ENCODE measurements at regions not wholly inside any gene's neighbourhood (a gene's known extent, or its start where the extent isn't known, plus 50 kb on each side); places are given as distances from the start of the nearest gene placed in this dataset.
"Not testable (repeated sequence)": the region's sequence is repeated elsewhere in the genome, so short reads cannot be mapped to it uniquely, and the experiment has no call there.

DNA sequence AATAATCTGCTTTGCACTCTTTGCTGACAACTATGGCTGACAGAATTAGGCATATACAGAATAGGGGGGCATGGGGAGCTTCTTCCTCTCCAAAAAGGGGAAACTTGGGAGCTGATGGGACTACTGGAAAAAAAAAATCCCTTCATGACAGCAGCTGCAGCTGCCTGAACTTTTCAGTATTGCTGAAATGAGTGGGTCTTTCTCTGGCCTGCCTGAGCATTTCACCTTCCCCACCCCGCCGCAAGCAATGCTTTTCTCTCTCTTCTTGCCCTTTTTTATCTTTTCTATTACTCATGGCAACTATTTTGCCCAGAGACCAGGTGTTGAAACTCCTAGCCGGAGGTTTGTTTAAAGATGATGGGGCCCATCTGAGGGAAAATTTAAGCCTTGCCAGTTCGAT lies 244.9 kb downstream of the SEMA3D start:
- DNase-seq (ENCODE audit: low spot score), result no peak

DNA sequence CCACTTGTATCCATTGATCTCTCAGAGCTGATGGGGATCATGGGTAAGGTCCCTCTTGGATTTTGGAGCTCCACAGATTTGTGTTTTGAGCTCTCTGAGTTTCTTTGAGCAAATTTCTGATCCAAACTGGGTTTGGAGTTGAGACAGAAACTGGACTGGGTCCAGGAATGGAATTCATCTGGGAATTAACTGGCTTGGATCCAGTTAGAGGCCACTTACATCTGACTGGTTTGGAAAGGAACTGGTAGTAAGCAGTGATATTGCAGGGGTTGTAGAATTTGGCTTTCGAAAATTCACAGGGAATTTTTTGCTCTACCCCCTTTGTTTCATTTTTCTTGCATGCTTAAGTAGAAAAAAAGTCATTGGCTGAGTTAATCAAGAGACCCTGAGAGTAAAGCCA lies 245.6 kb downstream of the SEMA3D start:
- no peak for DNase-seq (ENCODE audit: low spot score)

DNA sequence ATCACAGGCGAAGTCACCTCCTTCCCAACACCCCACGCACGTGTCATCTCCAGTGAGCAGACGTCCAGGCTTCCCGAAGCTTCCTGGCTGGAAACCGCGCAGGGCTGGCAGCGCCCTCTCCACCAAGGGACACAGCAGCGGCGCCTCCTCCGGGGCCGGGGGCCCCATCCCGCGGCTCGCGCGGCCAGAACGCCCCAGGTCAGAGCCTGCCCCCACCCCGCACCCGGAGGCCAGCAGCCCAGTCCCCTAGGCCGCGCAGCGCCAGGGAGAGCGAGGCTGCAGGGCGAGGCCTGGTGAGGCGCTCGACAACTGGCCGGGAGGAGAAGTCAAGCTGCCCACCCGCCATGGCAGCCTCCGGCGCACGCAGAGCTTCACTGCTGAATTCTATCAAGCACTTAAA lies 247.0 kb downstream of the SEMA3D start:
- DNase-seq (ENCODE audit: low spot score), result no peak

DNA sequence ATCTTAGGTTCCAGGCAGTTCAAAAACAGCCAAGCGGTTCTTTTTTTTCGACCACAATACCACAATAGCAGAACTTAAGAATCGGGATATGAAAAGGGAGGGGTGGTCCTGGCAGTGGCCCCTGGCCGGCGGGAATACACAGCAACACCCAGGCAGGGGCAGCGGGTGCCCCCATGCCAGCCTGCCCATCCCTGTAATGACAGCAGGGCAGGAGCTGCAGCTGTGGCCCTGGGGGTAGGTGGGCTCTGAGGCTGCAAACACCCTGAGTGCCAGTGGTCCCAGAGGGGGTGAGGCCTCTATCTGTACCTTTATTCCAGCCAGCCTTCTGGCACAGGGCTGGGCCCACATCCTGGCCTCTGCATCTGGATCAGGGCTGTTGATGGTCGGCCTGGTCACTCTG lies 247.4 kb downstream of the SEMA3D start:
- no peak for DNase-seq (ENCODE audit: low spot score)

DNA sequence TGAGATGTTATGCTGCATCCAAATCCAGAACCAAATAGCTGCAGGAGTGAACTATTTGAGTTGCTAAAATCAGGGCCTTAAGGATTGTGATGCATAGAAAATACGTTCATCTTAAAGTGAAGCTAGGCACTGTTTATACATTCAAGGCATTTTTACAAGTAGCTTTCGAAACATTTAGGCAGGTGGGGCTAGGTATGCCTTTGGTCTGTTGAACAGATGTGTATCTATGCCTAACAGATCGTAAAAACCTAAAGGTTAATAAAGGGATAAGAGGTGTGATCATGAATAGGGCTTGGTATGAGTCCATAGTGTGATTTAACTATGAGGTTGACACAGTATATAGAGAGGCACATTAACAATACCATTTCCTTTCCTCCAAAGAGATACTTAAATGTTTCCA lies 262.5 kb downstream of the SEMA3D start:
- DNase-seq (ENCODE audit: low spot score), result no peak

DNA sequence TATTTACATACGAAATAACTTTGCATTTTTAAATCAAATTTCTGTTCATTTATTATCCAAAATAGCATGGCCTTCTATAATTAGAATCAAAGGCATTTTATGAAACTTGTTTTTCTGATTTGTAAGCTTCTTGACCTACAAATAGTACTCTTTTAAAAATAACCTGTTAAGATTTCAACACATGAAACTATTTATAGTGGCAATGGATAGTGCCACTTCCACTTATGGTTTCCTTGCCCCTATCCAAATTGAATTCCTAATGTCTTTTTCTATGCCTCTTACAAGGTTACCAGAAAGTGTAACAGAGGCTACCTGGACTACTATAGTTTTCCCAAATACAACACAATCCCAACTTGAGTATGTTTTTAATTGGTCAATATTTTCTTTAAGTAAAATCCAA lies 263.5 kb downstream of the SEMA3D start:
- DNase-seq (ENCODE audit: low spot score), result no peak

DNA sequence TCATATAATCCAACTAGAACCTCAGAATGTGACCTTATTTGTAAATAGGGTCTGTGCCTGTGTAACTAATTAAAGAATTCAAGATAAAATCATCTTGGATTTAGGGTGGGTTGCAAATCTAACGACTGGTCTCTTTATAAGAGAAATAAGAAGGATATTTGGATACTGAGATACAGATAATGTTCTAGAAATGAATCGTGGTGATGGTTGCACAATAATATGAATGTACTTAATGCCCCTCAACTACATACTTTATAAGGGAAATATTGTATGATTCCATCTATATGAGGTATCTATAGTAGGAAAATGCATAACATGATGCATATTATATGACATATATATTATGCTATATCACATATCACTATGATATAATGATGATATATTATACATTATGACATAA lies 265.7 kb downstream of the SEMA3D start:
- DNase-seq (ENCODE audit: low spot score), result no peak

DNA sequence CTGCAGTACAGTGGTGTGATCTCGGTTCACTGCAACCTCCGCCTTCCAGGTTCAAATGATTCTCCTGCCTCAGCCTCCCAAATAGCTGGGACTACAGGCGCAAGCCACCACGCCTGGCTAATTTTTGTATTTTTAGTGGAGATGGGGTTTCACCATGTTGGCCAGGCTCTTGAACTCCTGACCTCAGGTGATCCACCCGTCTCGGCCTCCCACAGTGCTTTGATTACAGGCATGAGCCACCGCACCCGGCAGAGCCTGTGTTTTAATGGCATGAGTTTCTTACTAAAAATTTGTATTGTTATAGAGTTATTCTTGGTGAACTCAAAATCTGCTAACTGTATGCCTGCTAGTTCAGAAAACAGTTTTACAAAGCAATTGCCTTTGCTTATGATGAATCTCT lies 269.9 kb downstream of the SEMA3D start:
- not testable (repeated sequence) for DNase-seq (ENCODE audit: low spot score)

DNA sequence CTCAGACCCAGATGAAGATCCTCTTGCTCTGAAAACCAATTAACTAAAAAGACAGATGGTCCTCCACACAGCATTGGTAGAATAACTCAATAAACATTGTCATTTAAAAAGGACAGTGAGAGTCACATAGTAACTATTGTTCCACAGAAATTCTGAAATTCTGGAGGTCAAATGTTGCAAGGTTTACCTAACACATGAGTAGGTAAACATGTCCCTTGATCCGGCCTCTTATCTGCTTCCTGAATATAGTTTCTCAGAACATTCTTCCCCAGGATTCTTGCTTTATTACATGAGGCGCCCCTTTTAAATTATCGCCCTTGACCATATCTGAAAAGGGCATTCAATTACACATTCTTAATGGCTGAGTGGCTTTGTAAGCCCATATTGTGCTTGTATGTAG lies 270.7 kb downstream of the SEMA3D start:
- DNase-seq (ENCODE audit: low spot score), result no peak

DNA sequence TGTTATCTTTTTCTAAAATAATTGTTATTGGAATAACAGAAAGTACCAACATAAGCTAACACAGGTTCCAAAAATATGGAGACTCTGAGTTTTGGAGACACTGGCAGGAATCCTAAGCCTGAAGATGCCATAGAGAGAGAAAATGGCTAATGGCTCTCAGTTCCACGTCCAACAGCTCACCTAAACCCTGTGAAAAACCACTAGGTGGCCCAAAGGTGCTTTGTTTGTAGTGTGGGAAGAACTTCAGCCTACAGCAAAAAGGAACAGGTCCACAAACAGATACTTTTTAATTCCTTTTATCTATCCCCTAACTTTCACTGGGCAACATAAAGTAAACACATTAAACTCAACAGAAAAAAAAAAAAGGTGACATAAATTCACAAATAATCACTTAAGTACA lies 272.3 kb downstream of the SEMA3D start:
- no peak for DNase-seq (ENCODE audit: low spot score)

DNA sequence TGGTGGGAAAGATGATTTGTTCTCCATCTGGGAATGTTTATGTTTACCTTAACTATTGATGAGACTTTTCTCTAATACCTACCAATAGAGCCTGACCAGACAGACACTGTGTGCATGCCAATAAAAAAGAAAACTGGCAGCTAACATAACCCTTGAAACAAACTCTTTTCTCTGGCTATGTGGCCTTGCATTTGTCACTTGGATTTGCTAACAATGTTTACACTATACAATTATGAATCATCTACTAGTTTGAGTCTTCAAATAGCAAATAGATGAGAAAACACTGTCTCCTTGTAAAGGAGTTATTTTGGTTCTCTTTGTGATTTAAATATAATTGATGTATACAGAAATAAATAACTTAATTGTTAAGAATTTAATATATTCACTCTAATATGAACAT lies 273.1 kb downstream of the SEMA3D start:
- no peak for DNase-seq (ENCODE audit: low spot score)

DNA sequence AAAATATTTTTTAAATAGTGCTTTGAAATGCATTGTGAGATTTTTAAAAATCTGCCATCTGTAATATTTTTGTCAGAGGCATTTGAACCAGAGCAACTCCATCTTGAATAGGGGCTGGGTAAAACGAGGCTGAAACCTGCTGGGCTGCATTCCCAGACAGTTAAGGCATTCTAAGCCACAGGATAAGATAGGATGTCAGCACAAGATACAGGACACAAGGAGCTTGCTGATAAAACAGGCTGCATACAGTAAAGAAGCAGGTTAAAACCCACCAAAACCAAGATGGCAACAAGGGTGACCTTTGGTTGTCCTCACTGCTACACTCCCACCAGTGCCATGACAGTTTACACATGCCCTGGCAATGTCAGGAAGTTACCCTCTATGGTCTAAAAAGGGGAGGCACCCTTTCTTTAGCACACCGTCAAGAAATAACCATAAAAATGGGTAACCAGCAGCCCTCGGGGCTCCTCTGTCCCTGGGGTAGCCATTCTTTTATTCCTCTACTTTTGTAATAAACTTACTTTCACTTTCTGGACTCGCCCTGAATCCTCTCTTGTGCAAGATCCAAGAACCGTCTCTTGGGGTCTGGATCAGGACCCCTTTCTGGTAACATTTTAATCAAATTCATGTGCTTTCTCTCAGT lies 273.7 kb downstream of the SEMA3D start:
- DNase-seq (ENCODE audit: low spot score), result no peak

DNA sequence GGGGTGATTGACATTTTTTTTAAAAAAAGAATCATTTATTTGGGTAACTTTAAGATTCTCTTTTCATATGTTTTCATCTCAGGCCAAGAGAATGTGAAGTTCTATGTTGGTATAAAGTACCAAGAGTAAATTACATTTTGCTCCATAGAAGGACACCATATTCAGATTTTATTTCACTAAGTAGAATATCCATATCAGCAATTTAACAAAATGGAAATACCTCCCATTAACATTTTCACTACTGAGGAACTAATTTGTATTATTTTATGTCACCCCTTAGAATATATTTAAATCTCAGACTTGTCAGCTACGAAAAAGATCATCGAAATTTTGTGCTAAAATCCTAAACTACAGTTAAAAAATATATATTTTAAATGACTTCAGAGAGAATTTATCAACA lies 274.3 kb downstream of the SEMA3D start:
- no peak for DNase-seq (ENCODE audit: low spot score)

DNA sequence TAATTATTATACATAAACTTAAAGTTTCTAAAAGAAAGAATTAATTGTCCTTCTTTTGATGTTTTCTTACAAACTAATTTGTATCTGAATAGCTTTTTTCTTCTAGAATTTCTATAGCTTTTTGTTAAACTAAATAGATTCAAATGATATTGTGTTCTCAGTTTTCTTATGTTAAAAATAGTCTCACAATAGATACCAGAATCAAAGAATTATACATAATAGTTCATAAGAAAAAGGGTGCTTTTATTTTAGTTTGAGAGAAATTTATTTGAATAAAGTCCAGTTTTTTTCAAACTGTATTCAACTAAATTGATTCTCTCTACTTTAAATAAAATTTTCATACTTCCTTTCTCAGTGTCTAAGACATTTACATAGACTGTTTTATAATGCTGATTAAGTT lies 274.8 kb downstream of the SEMA3D start:
- no peak for DNase-seq (ENCODE audit: low spot score)

DNA sequence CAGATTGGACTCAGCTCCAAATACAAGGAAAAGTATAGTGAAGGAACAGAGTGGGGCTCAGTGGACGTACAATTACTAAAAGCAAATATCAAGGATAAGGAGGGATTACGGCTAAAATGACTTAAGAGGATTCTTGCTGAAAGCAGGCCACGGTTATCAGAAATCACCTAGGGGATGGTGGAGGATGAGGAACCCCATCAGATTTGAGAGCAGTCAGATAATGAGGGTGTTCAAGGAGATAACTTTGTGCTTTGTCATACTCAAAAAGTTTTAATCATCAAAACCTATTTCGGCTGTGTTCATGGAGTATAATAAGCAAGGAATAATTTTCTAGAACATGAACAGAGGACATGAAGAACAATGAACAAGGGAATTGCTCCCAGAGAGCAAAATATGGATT lies 275.8 kb downstream of the SEMA3D start:
- no peak for DNase-seq (ENCODE audit: low spot score)

DNA sequence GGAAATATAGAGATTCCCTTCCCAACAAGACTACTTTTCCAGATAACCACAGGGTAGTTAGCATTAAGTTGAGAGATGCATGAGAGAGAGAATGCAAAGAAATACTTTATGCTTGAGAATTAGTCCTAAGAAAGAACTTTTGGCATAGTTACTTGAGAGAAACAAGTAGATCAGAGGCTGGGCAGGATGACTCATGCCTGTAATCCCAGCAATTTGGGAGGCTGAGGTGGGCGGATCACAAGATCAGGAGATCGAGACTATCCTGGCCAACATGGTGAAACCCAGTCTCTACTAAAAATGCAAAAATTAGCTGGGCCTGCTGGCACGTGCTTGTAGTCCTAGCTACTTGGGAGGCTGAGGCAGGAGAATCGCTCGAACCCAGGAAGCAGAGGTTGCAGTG lies 276.5 kb downstream of the SEMA3D start:
- not testable (repeated sequence) for DNase-seq (ENCODE audit: low spot score)

DNA sequence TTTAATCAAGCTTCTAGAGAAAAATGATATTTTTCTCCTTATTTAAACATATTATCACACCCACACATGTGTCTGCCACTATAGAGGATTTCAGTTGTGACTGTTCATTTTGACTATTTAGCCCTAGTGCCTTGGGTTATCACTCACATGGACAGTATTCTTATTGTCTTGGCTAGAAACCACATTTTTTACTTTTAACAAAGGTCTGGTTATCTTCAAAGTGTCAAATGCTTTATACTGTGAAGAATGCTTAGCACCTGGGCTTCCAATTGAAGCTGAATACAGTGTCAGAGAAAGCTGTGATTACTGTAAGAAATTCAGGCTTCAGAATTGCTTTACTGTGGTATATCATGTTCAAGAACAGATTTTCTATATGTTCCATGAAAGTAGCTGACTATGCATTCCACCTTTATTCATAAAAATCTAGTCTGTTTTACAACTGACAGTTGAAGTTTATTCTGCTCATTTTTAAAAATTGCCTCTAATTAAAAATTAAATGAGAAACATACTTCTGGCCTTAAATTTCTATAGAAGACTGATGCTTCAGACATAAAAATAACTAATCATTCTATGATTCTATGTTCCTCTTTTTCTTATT lies 278.6 kb downstream of the SEMA3D start:
- DNase-seq (ENCODE audit: low spot score), result no peak

DNA sequence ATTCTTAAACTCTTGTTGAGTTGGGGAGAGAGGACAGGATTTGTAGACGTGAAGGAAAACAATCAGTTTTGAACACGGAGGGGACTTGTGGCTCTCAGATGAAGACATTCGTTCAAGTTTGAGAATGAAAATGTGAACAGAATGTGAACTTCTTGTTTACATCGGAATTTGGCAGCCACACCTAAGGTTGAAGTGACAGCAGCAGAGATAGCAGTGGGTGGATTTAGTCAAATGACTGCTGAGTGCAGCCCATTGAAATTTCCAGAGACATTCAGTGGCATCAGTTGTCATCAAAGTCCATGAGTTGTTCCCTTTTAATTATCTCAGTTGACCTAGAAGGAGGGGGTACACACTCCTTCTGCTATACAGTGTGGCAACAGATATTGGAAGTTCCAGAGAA lies 280.0 kb downstream of the SEMA3D start:
- no peak for DNase-seq (ENCODE audit: low spot score)

DNA sequence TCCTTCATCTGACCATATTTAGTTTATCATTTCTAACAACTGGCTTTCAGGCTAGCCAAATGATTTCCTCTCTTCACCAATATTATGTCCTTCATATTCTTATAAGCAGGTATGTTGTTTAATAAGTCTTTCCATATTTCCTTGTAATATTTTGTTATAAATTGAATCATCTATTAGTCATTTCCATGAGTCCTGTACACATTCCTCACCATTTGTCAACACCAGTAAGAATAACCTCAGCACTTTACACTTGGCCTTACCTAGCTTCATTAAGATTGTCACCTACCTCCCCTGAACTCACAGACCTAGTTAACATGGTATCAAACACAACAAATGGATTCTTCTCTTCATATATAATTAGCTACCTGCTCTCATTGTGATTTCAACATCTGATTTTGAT lies 282.3 kb downstream of the SEMA3D start:
- DNase-seq (ENCODE audit: low spot score), result no peak

DNA sequence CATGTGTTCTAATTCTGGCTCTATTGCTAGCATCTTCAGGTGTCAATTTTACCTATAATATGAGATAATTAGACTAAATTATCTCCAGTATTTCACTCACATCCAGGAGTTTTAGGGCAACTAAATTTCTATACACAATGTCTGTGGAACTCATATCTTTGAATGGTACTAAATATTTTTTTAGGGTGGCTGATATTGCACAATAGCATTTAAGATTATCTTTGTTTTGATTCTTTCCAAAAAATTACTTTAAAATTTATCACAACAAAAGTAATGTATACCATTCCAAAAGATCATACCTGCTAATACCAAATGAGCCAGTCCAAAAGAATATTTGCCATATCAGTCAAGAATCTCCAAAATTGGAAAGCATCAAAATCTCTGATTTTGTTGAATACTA lies 285.5 kb downstream of the SEMA3D start:
- no peak for DNase-seq (ENCODE audit: low spot score)

DNA sequence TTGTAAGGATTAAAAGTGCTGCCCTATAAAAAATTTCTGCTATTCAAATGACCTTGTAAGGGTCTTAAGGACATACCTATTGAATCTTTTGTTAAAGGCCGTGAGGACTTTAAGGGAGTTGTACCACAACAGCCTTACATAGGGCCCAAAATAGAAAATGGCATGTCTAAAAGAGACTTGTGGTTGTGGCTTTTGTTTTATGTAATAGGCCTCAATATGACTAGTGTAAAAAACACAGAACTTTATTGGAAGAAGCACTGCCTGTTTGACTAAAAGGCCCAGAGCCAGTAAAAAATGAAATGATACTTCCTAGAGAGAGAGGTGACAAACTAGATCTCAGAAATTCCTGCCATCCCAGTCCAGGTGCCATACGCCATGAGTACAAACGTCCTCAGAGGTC lies 286.6 kb downstream of the SEMA3D start:
- DNase-seq (ENCODE audit: low spot score), result no peak

DNA sequence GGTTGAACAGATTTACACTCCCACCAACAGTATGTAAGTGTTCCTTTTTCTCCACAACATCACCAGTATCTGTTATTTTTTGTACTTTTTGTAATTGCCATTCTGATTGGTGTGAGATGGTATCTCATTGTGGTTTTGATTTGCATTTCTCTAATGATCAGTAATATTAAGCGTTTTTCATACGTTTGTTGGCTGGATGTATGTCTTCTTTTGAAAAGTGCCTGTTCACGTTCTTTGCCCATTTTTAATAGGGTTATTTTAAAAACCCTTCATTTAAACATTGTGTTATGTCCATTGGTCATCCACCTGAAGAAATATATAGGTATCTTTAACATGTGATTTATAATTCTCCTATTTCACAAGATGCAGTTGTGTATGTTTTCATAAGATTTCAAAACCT lies 291.3 kb downstream of the SEMA3D start:
- DNase-seq (ENCODE audit: low spot score), result no peak

DNA sequence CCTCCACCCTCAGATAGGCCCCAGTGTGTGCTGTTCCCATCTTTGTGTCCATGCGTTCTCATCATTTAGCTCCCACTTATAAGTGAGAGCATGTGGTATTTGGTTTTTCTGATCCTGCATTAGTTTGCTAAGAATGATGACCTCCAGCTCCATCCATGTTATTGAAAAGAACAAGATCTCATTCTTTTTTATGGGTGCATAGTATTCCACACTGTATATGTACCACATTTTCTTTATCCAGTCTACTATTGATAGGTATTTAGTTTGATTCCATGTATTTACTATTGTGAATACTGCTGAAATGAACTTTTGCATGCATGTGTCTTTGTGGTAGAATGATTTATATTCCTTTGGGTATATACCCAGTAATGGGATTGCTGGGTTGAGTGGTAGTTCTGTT lies 303.3 kb downstream of the SEMA3D start:
- not testable (repeated sequence) for DNase-seq (ENCODE audit: low spot score)

DNA sequence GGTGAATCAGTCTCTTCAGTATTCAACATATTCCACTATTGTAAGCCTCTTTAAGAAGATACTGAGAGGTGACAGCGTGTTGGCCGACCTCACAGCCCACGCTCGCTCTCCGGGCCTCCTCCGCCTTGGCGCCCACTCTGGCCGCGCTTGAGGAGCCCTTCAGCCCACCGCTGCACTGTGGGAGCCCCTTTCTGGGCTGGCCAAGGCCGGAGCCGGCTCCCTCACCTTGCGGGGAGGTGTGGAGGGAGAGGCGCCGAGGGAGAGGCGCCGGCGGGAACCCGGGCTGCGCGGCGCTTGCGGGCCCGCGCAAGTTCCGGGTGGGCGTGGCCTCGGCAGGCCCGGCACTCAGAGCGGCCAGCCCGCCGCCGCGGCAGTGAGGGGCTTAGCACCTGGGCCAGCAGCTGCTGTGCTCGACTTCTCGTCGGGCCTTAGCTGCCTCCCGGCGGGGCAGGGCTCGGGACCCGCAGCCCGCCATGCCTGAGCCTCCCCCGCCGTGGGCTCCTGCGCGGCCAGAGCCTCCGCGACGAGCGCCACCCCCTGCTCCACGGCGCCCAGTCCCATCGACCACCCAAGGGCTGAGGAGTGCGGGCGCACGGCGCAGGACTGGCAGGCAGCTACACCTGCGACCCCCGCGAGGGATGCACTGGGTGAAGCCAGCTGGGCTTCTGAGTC lies 306.4 kb downstream of the SEMA3D start:
- DNase-seq (ENCODE audit: low spot score), result not testable (repeated sequence)
